ENCODE measurements at regions not wholly inside any gene's neighbourhood (a gene's known extent, or its start where the extent isn't known, plus 50 kb on each side); places are given as distances from the start of the nearest gene placed in this dataset.
"Not testable (repeated sequence)": the region's sequence is repeated elsewhere in the genome, so short reads cannot be mapped to it uniquely, and the experiment has no call there.

DNA sequence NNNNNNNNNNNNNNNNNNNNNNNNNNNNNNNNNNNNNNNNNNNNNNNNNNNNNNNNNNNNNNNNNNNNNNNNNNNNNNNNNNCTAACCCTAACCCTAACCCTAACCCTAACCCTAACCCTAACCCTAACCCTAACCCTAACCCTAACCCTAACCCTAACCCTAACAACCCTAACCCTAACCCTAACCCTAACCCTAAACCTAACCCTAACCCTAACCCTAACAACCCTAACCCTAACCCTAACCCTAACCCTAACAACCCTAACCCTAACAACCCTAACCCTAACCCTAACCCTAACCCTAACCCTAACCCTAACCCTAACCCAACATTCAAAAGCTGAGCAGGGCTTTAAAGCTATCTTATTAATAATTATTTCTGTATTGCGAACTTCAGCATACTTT is 182.5 kb upstream of the FAM20C start:
- DNase-seq, result not testable (repeated sequence)

DNA sequence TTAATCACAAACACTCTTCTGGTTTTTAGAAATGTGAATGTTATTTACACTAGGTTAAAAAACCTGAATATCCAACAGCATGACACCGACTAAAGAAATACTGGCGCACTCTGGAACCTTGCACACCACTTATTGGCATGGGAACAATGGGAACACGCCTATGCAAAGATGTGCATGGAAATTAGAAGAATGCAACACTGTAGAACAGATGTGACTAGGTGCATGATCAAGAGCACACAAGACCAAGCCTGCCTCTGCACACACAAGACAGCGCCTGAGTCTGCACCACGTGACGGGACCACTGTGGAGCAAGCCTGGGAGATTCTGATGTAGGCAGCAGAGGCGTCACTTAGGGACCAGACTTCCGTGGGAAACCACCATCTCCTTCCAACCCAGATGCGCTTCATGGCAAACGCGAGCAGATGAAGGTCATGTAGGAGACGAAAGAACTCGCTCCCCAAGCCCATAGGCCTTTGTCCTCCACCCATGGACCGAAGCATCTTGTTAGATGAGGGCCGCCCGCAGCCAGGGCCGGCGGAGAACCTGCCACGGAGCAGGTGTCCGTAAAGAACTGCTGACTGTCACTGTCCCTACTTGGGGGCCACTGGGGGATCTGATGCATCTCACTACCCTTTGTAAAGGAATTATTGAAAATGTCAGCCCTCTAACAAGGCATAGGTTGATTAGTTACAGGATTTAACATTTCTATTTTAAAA is 159.6 kb upstream of the FAM20C start:
- DNase-seq, result not testable (repeated sequence)

DNA sequence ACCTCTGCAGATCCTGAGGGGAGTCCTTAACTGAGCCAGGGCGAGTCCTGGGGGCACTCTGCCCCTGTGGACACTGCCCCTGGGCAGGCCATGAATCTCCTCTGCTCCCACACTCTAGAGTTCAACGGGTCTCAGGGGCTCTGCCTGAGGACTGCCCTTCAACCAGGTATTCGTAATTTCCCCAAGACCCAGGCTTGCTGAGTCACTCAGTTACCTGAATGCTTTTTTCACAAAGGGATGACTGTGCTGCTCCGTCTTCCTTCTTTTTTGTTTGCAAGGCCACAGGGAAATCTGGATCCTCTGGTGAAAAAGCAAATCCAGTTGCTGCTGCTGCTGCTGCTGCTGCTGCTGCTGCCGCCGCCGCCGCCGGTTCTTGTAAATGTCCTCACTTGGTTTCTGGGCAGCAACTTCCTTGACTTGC is 157.2 kb upstream of the FAM20C start:
- not testable (repeated sequence) for DNase-seq

DNA sequence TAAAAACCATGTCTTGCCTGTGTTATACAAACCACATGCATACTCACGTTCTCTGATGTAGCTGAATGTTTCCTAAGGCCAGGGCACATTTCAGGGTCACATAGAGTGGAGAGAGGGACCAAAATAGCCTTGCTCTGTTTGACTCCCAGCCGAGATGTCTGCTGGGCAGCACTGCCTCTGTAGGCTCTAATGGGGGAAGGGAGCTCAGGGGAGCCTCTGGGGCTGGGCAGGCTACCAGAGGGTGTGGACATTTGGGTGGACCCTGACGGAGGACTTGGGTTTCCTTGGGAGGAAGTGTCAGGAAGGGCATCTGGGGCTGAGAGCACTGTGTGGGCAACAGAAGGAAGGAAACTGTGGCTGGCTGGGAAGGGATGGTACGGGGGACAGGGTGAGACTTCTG is 155.8 kb upstream of the FAM20C start:
- DNase-seq, result not testable (repeated sequence)

DNA sequence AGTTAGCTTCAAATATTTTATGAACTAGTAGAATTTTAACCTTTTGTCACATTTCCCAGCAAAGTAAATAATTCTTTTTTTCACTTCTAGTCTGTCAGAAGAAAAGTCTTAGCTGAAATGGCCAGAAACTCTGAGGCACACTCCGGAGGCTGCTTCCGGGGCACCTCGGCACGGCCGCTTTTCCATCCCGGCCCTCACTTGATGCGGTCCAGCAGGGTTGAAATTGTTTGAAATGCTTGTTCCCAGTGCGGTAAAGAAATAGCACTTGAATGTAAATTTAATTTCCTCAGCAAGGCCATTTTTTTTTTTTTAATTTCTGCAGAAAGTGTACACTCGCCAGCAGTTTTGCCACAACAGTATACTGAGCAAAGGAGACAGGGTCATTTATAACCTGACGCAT is 154.7 kb upstream of the FAM20C start:
- not testable (repeated sequence) for DNase-seq

DNA sequence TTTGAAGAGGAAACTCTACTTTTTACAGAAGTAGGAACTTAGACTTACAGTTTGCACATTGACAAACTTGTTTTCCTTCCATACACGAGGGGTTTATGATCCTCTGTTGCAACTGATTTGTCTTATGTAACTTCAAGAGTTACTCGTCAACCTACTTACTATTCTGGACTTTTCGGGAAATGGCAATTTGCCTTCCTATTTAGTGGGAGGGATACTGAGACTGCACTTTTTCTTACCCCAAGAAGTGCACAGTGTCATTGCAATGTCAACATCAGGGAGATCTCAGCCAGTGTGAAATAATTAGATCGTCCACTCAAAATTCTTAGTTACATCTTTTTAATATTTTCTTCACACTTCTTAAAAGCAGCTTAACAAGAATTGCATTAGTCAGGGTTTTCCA is 153.9 kb upstream of the FAM20C start:
- DNase-seq, result not testable (repeated sequence)

DNA sequence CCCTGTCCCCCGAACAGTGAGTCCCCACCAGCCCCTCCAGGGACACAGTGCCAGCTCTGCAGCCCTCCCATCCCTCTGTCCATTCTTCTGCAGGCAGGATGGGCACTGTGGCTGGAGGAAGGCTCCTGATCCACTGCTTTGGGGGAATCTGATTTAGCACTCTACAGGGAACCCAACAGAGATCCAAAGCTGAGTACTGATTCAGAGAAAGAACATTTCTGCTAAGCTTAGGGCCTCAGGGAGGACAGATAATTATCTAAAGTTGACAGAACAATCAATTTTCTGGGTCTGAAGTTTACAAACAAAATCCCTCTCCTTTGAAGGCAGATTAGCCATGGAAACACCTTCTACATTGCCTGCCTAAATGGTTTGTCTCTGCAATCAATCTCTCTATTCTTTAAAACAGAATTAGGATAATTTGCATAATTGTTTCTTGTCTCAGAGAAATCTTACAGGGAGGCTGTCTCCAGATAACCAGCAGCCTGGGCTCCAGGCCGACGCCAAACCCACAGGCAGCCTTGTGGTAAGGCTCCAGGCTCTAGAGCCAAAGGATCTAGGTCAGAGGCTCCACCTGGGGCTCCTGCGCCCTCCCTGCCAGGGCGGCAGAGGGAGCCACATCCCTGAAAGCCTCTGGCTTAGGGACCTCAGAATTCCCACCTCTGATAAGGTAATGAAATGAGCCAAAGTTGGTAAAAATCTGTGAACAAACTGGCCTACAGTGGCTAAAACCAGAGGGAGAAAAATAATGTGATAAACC is 152.2 kb upstream of the FAM20C start:
- DNase-seq, result not testable (repeated sequence)

DNA sequence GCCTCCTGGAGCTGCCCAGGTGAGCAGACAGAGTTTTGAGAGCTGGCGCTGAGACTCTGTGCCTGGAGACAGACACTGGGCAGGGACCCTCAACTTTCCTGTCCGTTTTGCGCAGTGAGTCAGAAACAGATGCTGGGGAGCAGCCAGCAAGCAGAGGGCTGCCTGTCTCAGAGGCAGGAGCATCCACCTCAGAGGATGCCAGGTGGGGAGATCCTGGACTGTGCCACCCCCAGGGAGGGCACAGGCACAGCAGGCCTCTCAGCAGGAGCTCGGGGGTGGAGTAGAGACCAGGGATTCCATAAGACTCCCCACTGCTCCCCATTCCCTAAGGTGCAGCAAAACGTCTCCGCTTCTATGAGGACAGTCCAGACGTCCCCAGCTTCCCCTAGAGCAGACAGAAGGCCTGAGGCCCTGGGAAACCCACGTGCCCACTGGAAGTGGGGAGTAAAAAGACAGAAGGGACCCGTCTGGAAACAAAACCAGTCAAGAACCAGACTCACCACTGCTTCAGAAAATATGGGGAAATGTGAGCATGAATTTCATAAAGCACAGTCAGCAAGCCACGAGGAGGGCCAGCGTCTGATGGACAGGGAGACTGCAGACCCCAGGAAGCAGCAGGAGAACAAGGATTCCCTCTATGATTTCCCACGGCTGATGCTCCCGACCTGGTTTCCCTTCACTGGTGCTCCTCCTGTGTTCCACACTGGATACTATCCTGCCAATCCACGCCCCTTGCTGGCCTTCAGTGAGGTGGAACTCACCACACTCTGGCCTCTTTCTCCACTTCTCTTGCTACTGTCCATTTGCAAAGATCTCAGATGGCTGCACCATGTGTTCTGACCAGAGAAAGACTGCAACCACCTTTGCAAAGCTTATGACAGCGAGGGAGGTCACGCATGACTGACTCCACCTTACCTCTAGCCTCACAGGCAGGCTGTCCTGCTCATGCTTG is 151.3 kb upstream of the FAM20C start:
- no peak for DNase-seq

DNA sequence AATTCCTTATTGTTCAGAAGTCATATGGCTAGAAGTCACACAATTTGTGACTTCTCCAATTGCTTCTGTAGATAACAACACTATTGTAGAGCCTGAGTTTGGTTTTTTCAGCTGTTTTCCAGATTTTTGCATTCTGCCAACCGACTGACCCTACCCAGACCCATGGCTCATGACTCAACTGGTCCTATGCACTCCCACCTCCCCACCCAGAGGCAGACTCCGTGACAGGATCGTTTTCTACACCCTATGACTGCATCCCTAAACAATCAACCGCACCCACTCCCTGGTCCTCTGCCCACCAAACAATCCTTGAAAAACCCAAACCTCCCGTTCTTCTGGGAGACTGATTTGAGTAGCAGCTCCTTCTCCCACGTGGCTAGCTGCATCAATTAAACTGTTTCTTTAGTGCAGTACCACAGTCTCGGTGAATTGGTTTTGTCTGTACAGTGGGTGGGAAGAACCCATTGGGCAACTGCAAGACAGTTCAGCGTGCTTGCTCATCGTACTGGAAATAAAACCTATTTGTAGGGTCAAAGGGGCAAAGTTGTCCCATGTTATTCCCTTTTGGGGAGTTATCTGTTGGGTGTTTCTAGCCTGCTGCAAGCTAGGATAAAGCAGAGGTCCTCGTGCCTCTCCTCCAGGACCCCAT is 150.3 kb upstream of the FAM20C start:
- no peak for DNase-seq

DNA sequence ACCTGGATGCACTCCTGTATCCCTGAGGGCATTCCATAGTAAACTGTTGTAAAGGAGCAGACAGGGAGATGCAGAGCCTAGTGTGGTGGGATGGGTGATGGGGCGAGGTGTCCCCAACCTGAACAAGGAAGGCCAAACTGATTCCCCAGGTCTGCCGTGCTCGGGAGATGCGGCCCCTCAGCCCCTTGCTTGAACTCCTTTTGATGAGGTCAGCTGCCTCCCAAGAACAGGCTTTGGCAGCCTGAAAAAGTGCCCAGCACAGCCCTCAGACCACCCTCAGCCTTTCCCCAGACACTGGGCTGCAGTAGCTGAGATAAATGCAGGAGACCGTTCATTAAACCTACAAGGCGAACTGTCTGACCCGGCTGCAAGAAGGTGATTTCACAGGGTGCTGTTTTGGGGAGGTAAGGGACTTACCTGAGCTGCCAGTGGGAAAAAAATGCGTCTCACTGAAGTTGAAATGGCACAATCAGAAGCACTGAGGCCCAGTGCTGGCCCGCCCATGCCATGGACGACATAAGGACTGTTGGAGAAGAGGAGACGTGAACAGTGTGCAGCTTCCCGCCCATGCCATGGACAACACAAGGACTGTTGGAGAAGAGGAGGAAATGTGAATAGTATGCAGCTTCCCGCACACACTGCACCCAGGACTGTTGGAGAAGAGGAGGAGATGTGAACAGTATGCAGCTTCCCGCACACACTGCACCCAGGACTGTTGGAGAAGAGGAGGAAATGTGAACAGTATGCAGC is 148.4 kb upstream of the FAM20C start:
- DNase-seq, result no peak

DNA sequence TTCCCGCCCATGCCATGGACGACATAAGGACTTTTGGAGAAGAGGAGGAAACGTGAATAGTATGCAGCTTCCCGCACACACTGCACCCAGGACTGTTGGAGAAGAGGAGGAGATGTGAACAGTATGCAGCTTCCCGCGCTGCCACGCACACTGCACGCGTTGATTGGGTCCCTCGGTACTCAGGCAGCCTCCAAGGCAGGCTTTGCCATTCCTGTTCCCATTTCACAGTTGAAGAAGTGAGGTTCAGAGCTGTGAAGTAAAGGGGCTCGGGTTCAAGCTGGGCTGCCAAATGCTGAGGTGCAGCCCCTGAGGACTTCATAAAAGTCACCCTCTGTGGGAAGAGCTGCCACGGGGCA is 147.9 kb upstream of the FAM20C start:
- no peak for DNase-seq

DNA sequence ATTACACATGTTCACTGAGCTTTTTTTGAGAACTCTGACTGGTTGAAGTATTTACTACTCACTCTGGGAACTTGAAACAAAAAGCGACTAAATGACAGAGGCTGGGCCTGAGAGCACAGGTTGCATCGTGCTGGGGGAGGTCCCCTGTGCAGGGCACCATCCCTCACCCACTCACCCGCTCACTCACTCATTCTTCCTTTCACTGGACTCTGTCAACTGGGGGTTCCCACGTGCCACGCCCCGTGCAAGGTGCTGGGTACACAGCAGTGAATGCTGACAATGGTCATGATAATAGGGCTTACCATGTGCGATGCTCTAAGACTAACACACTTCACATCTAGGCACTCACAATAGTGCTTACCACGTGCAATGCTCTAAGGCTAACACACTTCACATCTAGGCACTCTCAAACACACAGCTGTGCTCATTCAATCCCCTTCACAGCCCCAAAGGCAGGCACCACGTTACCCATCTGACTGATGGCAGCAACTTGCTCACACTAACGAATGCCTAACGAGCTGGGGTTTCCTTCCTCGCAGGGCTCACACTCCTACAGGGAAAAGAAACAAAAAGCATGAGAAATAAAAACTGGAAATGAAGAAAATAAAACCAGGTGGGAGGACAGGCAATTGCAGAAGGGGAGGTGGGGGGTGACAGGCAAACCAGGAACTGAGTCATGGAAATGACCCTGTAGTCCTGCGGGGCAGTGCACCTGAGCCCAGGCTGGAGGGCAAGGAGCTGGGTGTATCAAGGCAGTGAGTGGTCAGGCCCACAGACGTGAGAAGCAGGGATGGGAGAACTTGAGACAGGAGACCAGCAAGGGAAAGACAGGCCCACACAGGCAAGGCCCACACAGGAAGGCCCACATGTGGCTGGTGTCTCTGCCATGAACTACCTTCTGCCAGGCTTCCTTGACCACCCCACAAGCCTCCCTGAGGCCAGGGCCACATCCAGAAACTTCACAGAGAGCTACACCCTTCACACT is 147.0 kb upstream of the FAM20C start:
- DNase-seq, result no peak

DNA sequence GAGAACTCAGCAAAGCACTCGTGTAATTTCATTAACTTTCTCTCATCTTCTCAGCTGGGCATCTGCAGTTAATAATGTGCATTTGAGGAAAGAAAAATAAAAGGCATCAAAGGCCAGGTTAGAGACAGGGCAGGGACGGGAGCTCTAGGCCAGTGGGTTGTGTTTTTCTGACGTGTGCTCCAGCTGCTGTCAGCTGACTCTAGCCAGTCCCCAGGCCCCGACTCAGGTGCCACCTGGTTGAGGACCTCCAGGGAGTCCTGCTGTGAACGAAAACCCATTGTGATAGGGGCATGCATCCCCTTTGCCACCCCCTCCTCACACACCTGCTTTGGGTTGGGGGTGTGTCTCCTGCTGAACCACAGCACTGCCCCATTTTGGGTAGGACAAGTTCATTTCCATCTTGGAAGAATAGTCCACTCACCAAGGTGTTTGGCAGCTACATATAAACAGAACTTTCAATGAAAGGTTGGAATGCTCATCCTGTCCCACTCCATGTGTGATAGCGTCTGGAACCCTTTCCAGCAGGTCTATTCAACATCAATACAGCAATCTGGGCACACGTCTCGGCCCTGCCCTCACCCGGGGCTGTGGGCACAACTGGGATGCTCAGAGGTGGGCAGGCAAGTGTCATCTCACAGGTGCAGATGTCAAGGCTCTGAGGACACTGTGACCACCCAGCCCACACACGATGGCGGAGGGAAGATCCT is 146.1 kb upstream of the FAM20C start:
- no peak for DNase-seq

DNA sequence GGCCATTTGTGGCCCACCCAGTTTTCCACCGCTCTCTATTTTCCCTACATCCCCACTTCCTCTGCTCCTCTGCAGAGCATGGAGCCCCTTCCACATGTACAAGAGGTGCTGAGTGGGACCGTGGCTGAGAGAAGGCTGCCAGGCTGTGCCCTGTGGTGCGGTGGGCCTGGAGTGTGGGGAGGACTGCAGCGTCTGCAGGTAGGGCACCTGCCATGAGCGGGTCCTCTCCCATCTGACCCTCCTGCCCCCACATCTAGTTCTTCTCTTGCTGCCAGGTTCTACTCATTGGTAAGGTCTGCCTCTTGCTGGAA is 145.6 kb upstream of the FAM20C start:
- no peak for DNase-seq

DNA sequence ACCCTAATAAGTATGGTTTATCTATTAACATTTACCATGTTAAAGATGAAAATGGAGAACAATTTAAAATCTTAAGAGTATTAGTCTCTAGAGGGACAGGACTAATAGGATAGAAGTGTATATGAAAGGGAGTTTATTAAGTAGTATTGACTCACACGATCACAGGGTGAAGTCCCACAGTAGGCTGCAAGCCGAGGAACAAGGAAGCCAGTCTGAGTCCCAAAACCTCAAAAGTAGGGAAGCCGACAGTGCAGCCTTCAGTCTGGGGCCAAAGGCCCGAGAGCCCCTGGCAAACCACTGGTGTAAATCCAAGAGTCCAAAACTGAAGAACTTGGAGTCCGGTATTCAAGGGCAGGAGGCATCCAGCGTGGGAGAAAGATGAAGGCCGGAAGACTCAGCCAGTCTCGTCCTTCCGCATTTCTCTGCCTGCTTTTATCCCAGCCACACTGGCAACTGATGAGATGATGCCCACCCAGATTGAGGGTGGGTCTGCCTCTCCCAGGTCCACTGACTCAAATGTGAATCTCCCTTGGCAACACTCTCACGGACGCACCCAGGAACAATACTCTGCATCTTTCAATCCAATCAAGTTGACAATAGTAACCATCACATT is 140.8 kb upstream of the FAM20C start:
- no peak for DNase-seq

DNA sequence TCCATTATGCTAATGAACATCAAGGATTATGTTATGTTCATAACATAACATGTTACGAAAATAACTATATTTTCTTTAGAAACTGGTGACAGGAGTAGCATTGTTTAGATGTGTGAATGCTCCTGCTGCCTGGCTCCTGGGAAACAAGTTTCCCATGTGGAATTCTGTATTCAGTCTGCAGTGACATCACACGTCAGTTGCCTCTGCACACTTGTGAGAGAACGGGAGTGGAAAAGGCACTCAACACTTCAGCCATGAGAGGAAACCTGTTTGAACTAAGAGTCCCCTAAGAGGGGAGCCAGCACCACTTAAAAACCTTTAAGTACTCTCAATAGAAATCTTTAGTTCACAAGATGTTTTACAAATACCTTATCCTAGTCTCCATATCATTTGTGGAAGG is 140.3 kb upstream of the FAM20C start:
- no peak for DNase-seq

DNA sequence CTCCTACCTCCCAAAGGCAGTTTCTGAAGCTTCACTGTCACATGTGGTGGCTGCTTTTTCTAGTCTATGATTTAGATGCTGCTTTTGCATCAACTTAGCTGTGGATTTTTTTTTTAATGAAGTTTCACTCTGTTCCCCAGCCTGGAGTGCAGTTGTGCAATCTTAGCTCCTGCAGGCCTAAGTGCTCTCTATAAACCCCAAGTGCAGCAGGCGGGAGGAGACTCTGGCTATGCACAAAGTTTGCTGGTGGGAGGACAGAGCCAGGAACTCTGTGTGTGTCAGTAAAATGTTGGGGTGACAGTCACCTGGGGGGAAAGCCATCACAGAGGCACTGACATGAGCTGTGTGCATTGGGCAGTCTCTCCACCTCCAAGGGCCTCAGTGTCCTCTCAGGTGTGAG is 138.8 kb upstream of the FAM20C start:
- DNase-seq, result no peak

DNA sequence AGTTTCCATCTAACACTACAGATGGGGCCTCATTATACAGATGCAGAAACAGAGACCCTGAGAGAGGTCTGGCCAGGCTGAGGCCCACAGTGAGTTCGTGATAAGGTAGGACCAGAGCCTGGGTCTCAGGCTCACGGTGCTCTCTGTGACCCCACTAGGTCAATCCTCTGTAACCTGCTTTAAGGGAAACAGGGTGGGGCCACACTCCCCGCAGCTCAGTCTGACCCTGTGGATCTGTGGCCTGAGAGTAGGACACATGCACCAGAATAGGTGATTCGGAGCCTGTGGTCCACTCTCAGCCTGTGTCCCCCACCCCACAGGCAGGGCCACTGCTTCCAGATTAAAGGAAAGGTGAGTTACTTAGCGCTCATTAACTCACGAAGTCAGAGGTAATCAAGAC is 137.8 kb upstream of the FAM20C start:
- no peak for DNase-seq

DNA sequence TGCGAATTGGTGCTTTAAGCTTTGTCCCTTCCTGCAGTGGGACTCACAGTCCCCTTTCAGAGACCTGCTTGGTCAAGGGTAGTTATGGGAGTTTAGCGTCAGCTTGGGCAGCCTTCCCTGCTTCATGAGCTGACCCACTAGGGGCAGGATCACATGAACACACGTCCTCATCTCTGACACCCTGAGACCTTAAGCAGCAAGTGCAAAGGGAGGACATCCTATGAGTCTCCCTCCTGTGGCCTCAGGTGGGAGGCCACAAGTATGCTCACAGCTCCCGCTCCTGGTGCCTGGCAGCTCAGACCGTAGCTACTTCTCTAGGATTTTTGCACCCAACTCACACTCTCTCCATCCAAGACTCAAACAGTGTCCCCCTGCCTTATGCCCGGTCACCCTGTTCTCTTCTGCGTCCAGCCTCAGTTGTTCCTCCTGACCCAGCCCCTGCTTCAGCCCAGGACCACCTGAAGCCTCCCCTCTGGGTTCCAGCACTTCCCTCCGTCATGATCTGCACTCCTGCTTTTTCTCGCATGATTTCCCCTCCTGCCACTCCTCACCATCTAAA is 136.6 kb upstream of the FAM20C start:
- DNase-seq, result no peak
